HG02938 (cell line): ENCODE measurements at regions not wholly inside any gene's neighbourhood (a gene's known extent, or its start where the extent isn't known, plus 50 kb on each side); places are given as distances from the start of the nearest gene placed in this dataset.
A peak's percentile ranks its signal among the peaks of the same experiment; 100 is the strongest.

Experiments used
- ATAC-seq: cut with Tn5 transposase; IDR thresholded peaks from one replicate; pipeline ENCODE4 v1.9.1; 2021; ENCODE audit warnings: mild to moderate bottlenecking, moderate library complexity; ENCODE audit not compliant: unreplicated experiment

- no peak for ATAC-seq
Observed at GRCh38 chr5:89996890-89997289, 412.7 kb downstream of the CETN3 start.

- ATAC-seq = no peak
Observed at GRCh38 chr5:89996335-89996734, 413.2 kb downstream of the CETN3 start.

GRCh38 chr5:89994266-89994665, 415.3 kb downstream of the CETN3 start:
- no peak for ATAC-seq

GRCh38 chr5:89992201-89992600, 417.4 kb downstream of the CETN3 start:
- ATAC-seq = no peak

GRCh38 chr5:89991592-89991991, 418.0 kb downstream of the CETN3 start:
- no peak for ATAC-seq

GRCh38 chr5:89989776-89990175, 419.8 kb downstream of the CETN3 start:
- ATAC-seq = no peak

GRCh38 chr5:89988998-89989655, 420.4 kb downstream of the CETN3 start:
- no peak for ATAC-seq

GRCh38 chr5:89988129-89988810, 421.3 kb downstream of the CETN3 start:
- no peak for ATAC-seq

GRCh38 chr5:89983216-89983615, 426.3 kb downstream of the CETN3 start:
- no peak for ATAC-seq

GRCh38 chr5:89981878-89982773, 427.4 kb downstream of the CETN3 start:
- ATAC-seq = no peak

- ATAC-seq = no peak
Observed at GRCh38 chr5:89981021-89981420, 428.5 kb downstream of the CETN3 start.

- no peak for ATAC-seq
Observed at GRCh38 chr5:89973516-89973915, 436.0 kb downstream of the CETN3 start.

- ATAC-seq = no peak
Observed at GRCh38 chr5:89972901-89973300, 436.7 kb downstream of the CETN3 start.

- no peak for ATAC-seq
Observed at GRCh38 chr5:89968958-89969381, 440.6 kb downstream of the CETN3 start.

GRCh38 chr5:89967771-89968444, 441.6 kb downstream of the CETN3 start:
- no peak for ATAC-seq

- no peak for ATAC-seq
Observed at GRCh38 chr5:89956838-89957237, 452.7 kb downstream of the CETN3 start.

GRCh38 chr5:89954916-89955315, 454.6 kb downstream of the CETN3 start:
- no peak for ATAC-seq

GRCh38 chr5:89951876-89952275, 457.7 kb downstream of the CETN3 start:
- ATAC-seq = no peak

GRCh38 chr5:89950234-89950633, 459.3 kb downstream of the CETN3 start:
- no peak for ATAC-seq

- peak; percentile 78 for ATAC-seq
Observed at GRCh38 chr5:89948977-89949376, 460.6 kb downstream of the CETN3 start.

- no peak for ATAC-seq
Observed at GRCh38 chr5:89946916-89947315, 462.6 kb downstream of the CETN3 start.
